ENCODE measurements at regions not wholly inside any gene's neighbourhood (a gene's known extent, or its start where the extent isn't known, plus 50 kb on each side); places are given as distances from the start of the nearest gene placed in this dataset.

GRCh38 chr6:112833581-112834131, 486.5 kb downstream of the RFPL4B start:
- no peak for DNase-seq (ENCODE audit: low read depth, low spot score)
- TF ChIP-seq, protein P1, sequence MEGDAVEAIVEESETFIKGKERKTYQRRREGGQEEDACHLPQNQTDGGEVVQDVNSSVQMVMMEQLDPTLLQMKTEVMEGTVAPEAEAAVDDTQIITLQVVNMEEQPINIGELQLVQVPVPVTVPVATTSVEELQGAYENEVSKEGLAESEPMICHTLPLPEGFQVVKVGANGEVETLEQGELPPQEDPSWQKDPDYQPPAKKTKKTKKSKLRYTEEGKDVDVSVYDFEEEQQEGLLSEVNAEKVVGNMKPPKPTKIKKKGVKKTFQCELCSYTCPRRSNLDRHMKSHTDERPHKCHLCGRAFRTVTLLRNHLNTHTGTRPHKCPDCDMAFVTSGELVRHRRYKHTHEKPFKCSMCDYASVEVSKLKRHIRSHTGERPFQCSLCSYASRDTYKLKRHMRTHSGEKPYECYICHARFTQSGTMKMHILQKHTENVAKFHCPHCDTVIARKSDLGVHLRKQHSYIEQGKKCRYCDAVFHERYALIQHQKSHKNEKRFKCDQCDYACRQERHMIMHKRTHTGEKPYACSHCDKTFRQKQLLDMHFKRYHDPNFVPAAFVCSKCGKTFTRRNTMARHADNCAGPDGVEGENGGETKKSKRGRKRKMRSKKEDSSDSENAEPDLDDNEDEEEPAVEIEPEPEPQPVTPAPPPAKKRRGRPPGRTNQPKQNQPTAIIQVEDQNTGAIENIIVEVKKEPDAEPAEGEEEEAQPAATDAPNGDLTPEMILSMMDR (IDR thresholded peaks at IDR 0.05; ENCODE audit: insufficient read depth, low read length, missing control alignments), result no peak
- H3K4me3 ChIP-seq (ENCODE audit: low read depth, low read length), result no peak overlapping the region
- POLR2A ChIA-PET, result no interaction called here
- CTCF ChIA-PET, result no interaction called here

- no peak overlapping the region for H3K4me3 ChIP-seq (ENCODE audit: low read depth, low read length)
- POLR2A ChIA-PET, result no interaction called here
- DNase-seq (ENCODE audit: low read depth, low spot score), result no peak
- TF ChIP-seq, protein P1 (IDR thresholded peaks at IDR 0.05; ENCODE audit: insufficient read depth, low read length, missing control alignments), result no peak
- CTCF ChIA-PET, result no interaction called here
These were observed 487.9 kb downstream of the RFPL4B start for GRCh38 chr6:112835078-112835477.

GRCh38 chr6:112839525-112839961, 492.4 kb downstream of the RFPL4B start:
- TF ChIP-seq, protein P1 (IDR thresholded peaks at IDR 0.05; ENCODE audit: insufficient read depth, low read length, missing control alignments), result no peak
- H3K4me3 ChIP-seq (ENCODE audit: low read depth, low read length), result no peak overlapping the region
- ChIA-PET CTCF (interaction anchor here (1.3 to 1.4 kb wide), 2 partner anchors 14 to 1070 kb away, joined by 4 read pairs; no protein-coding TSS in a partner anchor), POLR2A (no interaction called here)
- peak; percentile 75 for DNase-seq (ENCODE audit: low read depth, low spot score)

- DNase-seq (ENCODE audit: low read depth, low spot score), result no peak
- CTCF ChIA-PET, result interaction anchor here (1.2 kb wide), 2 partner anchors 12 to 82 kb away, joined by 3 read pairs; no protein-coding TSS in a partner anchor
- TF ChIP-seq, protein P1 (IDR thresholded peaks at IDR 0.05; ENCODE audit: insufficient read depth, low read length, missing control alignments), result no peak
These were observed 494.6 kb downstream of the RFPL4B start for GRCh38 chr6:112841553-112842329.

DNA sequence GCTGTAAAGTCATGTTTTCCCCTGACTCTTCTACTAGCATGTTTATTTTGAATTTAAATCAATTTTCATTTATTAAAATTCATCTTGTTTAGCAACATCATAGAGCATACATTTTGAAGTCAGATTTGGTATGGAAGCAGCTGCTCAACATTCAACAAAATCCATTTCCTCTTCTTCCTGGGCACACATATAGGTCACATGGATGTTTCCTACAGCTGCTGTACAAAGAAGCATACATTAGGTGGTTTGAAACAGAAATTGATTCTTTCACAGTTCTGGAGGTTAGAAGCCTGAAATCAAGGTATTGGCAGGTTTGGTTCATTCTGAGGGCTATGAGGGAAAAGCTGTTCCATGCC, 495.2 kb downstream of the RFPL4B start:
- TF ChIP-seq, protein P1 (IDR thresholded peaks at IDR 0.05; ENCODE audit: insufficient read depth, low read length, missing control alignments), result no peak
- CTCF ChIA-PET, result interaction anchor here (1.2 kb wide), 1 partner anchor 13 kb away, joined by 3 read pairs; no protein-coding TSS in a partner anchor
- no peak for DNase-seq (ENCODE audit: low read depth, low spot score)
- H3K4me3 ChIP-seq (ENCODE audit: low read depth, low read length), result no peak overlapping the region
- POLR2A ChIA-PET, result interaction anchor here (0.6 kb wide), 1 partner anchor 35 kb away, joined by 3 read pairs; no protein-coding TSS in a partner anchor

More at GRCh38 chr6:112841553-112842329, 494.6 kb downstream of the RFPL4B start:
- no peak overlapping the region for H3K4me3 ChIP-seq (ENCODE audit: low read depth, low read length)
- POLR2A ChIA-PET, result interaction anchor here (0.7 kb wide), 1 partner anchor 801 kb away, joined by 3 read pairs; no protein-coding TSS in a partner anchor

DNA sequence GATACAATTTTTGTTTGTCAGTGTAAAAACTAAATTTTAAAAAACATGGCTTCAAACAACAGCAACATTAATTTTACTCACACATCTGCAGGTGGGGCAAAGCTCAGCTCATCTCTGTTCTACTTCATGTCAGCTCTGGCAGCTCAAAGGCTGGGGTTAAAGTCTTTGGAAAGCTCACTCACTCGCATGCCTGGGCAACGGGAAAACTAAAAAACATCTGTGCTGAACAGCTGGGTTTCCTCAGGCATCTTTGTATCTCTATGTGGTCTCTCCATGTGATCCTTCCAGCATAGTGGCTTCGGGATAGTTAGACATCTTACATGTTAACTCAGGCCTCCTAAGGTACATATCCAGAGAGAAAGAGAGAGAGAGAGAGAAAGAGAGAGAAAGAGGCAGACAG, 499.6 kb downstream of the RFPL4B start:
- no peak for DNase-seq (ENCODE audit: low read depth, low spot score)
- TF ChIP-seq, protein P1 (IDR thresholded peaks at IDR 0.05; ENCODE audit: insufficient read depth, low read length, missing control alignments), result no peak
- POLR2A ChIA-PET, result no interaction called here
- CTCF ChIA-PET, result no interaction called here
- no peak overlapping the region for H3K4me3 ChIP-seq (ENCODE audit: low read depth, low read length)
